OCI-LY7 (cell line): ENCODE measurements at regions not wholly inside any gene's neighbourhood (a gene's known extent, or its start where the extent isn't known, plus 50 kb on each side); places are given as distances from the start of the nearest gene placed in this dataset.

Experiments
- CTCF ChIP-seq: fragments of 200-600 bp; sonication (generic); conservative IDR thresholded peaks from 2 replicates; pipeline ENCODE4 v1.5.1; 2014; ENCODE audit warnings: mild to moderate bottlenecking, antibody characterized with exemption, low read length, moderate library complexity, mixed read lengths
- EZH2phosphoT487 ChIP-seq: fragments of 200-600 bp; sonication (generic); IDR thresholded peaks from 2 replicates; pipeline ENCODE4 v1.6.1; 2018; ENCODE audit warnings: low read depth, borderline replicate concordance, mild to moderate bottlenecking, mixed run types, antibody characterized with exemption, low read length, moderate library complexity, mixed read lengths

GRCh38 chr16:49116873-49117272 lies 164.8 kb downstream of the CBLN1 start:
- TF ChIP-seq CTCF (no peak), EZH2phosphoT487 (no peak)
